ENCODE measurements at regions not wholly inside any gene's neighbourhood (a gene's known extent, or its start where the extent isn't known, plus 50 kb on each side); places are given as distances from the start of the nearest gene placed in this dataset.
"Not testable (repeated sequence)": the region's sequence is repeated elsewhere in the genome, so short reads cannot be mapped to it uniquely, and the experiment has no call there.

- no peak for DNase-seq
These were observed 531.6 kb downstream of the PTPRU start for GRCh38 chr1:29767769-29768425.

- DNase-seq: no peak
These were observed 530.9 kb downstream of the PTPRU start for GRCh38 chr1:29767088-29767685.

DNA sequence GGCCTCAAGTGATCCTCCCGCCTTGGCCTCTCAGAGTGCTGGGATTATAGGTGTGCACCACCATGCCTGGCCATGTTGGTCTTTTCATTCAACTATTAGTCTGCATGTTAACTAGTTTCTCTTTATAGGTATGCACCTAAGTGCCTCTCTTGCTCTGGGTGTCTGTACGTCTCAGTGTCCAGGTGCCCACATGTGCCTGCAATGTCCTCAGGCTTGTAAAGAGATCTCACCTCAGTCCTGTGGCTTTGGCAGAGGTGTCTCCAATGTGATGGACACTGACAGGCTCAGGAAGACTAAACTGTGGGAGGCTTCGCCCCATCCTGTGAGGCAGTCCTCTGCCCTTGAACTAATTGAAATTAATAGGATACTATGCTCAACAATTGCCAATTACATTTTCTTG, 526.3 kb downstream of the PTPRU start:
- DNase-seq: no peak

DNA sequence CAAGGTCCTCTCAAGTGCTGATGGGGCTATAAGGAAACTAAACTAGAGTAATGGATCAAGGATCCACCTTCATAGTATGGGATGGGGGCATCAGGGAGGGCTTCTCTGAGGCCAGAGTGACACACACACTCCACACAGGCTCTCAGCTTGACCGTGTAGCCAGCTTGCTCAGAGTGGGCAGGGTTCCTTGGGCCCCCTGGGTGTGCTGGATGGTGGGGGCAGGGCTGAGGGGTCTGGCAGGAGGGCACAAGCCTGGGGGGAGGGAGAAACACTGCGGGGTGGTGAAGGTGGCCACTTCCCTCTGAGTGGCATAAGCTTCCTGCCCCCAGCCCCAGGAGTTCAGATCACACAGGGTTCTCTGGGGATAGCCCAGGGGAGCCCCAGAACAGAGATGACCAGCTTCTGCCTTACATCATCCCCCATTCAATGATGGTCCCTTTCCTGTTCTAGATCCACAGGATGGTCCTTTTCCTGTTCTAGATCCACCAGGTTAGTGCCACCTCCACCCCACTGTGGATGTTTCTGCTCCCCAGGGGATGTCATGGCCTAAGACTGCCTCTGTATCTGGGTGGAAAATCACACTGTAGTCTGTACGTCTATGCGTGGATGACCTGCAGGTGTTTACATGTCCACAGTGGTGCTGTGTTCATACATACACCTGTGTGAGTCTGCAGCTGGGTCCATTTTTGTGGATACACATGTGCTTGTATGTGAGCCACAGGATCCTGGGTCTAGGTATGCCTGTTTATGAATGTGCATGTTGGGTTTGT, 525.0 kb downstream of the PTPRU start:
- DNase-seq: no peak

GRCh38 chr1:29760067-29760564, 523.8 kb downstream of the PTPRU start:
- DNase-seq: no peak

GRCh38 chr1:29758781-29759499, 522.6 kb downstream of the PTPRU start:
- no peak for DNase-seq

- DNase-seq: no peak
These were observed 521.8 kb downstream of the PTPRU start for GRCh38 chr1:29757866-29758780.

GRCh38 chr1:29756901-29757725, 520.8 kb downstream of the PTPRU start:
- DNase-seq: no peak

DNA sequence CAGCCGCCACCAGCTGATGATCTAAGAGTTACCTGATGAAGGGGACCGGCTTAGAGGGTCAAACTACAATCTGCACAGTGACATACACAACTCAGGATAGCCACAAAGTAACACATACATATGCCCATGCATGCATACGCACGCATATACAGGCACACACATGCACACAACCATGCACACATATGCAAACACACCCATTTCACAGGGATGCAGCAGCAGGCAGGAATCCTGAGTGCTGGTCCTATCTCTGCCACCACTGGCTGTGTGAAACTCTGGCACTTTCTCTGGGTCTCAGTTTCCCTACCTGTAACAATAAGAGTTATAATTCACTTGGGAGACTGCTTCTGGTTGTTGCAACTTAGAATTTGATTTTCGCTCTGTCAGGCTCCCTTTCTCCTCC, 520.2 kb downstream of the PTPRU start:
- no peak for DNase-seq

DNA sequence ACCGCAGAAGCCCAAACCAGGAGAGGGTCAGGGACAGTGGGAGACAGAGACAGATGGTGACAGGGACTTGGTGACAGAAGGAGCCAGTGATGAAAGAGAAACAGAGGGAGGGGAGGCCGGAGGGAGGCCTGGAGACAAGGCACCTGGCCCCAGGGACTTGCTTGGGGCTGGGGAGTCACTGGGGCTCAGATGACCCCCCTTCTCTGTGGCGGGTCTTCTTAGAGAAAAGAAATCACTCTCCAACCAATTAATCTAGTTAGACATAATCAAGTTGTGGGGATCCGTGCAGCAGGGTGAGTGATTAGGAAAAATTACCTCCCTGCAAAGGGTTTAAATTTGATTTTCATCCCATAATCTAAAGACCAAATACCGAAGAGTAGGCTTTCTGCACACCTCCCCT, 519.8 kb downstream of the PTPRU start:
- DNase-seq: no peak

DNA sequence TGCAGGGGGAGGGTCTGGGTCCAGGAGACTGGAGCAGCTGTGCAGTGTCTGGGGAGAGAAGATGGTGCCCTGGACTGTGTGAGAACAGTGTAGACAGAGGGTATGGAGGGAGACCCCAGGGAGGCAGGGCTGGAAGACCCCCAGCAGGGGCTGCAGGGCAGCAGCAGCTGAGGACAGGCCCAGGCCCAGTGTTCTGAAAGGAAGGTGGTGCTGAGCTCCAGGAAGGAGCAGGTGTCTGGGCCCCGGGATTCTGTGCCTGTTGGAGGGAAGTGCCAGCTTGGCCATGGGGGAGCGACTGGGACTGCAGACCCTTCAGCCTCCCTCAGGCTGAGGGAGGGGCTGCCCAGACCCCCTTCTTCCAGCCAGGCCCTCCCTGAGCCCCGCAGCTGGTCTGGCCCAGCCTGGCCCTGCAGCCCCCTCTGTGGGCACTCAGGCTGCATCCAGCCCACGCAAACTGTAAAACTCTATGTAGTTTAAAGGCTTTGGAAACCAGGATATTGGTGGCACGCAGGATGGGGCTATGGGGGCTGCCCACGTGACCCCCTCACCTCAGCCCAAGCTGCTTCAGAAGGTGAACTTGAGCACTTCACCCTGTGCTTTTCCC, 519.2 kb downstream of the PTPRU start:
- DNase-seq: not testable (repeated sequence)

- no peak for DNase-seq
These were observed 518.5 kb downstream of the PTPRU start for GRCh38 chr1:29754573-29755375.

GRCh38 chr1:29753771-29754572, 517.6 kb downstream of the PTPRU start:
- no peak for DNase-seq

- DNase-seq: no peak
These were observed 516.9 kb downstream of the PTPRU start for GRCh38 chr1:29753244-29753643.

- no peak for DNase-seq
These were observed 515.8 kb downstream of the PTPRU start for GRCh38 chr1:29752141-29752540.

DNA sequence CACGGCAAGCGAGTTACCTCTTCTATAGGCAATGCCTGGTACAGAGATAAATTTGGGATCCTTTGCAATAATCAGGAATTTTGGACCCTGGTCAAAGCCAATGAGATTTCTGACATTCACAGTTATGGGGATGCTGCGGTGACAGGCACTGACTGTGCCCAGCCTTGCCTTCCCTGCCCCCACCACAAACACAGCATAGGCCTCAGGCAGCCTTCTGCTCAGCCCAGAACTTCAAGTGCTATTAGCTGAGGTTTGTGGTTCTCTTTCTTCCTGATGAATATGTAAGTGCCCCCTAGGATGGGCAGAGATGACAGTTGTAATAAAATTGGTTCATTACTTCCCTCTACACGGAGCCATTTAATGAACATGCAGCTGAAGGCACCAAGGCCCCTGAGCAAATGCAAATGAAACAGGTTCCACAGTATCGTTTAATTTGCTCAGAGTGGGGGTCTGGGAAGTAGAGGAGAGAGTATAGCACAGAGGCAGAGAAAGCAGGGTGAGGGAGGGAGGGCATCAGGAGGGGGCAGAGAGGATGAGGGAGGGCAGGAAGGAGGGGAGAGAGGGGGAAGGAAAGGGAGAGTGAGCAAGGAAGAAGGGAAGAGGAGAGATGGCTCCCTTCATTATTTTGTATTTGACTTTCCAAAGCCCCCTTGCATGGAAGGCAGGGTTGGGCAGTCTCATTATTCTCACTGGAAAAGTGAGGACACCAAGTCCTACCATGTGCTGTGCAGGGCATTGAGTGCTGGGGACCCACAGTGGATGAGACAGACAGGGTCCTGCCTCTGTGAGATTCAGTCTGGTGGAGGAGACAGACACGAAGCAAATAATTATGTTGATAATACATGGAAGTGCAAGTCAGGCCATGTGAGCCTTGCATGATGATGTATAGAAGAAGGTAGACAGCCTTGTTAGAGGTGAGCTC, 513.0 kb downstream of the PTPRU start:
- DNase-seq: no peak

- no peak for DNase-seq
These were observed 510.9 kb downstream of the PTPRU start for GRCh38 chr1:29747196-29747595.
